NCI-H82 treated with DMSO at 0.1 percent for 48 hours (cell line): ENCODE measurements at regions not wholly inside any gene's neighbourhood (a gene's known extent, or its start where the extent isn't known, plus 50 kb on each side); places are given as distances from the start of the nearest gene placed in this dataset.
A peak's percentile ranks its signal among the peaks of the same experiment; 100 is the strongest.
"Not testable (repeated sequence)": the region's sequence is repeated elsewhere in the genome, so short reads cannot be mapped to it uniquely, and the experiment has no call there.

ENCODE experiments used
- DNase-seq: peaks from one replicate; lab custom pipeline; 2025; ENCODE audit not compliant: unreplicated experiment; lab: John Stamatoyannopoulos, UW

- peak; percentile 19 for DNase-seq
Observed at GRCh38 chr18:2201036-2201600, 370.2 kb downstream of the METTL4 start.

GRCh38 chr18:2204736-2205135 lies 366.6 kb downstream of the METTL4 start:
- DNase-seq, result no peak

DNA sequence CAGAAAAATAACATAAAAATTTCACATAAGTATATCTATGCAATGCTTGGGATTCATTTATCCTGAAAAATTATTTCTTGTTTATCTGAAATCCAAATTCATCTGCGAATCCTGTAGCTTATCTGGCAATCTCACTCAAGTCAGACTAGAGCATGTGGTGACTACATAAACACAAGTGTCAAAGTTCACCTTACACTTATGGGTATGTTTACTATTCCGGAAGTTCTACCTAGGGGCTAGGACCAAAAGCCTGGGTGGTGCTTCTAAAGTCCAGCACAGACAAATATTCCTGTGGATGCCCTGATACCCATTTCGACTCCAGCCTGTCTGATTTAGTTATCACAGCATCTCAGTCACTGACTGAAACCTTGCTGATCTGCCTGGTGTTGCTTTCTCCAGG lies 364.0 kb downstream of the METTL4 start:
- DNase-seq, result no peak

- no peak for DNase-seq
Observed at GRCh38 chr18:2212598-2213205, 358.6 kb downstream of the METTL4 start.

DNA sequence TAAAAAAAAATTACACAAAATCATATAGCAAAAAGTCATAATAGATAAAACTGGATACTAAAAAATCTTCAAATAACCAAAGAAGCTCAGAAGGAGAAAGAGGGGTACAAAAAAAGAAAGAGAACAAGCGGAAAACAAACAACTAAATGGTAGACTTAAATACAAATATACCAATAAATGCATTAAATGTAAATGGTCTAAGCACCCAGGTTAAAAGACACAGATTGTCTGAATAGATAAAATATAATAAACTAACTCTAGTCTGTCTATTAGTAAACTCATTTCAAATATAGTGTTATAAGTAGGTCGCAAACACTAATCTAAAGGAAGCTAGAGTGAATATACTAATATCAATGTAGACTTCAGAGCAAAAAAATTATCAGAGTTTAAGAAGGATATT lies 357.4 kb downstream of the METTL4 start:
- DNase-seq, result no peak

DNA sequence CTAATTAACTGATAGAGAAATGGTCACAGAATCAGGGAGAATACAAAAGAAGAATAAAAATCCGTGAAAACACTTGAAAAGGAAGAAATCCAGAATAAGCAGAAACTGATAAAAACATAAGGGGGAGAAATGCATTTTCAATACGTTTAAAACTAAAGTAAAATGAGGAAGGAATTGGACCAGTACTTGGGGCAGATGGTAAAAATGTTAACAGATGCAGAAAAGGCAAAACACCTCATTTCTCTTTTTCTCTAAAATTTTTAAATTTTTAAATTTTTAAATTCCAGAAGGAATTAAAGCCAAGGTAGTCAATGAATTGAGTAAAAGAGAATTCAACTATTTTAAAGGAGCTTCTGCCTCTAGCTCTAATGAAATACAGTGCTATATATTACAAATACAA lies 353.9 kb downstream of the METTL4 start:
- DNase-seq, result no peak

DNA sequence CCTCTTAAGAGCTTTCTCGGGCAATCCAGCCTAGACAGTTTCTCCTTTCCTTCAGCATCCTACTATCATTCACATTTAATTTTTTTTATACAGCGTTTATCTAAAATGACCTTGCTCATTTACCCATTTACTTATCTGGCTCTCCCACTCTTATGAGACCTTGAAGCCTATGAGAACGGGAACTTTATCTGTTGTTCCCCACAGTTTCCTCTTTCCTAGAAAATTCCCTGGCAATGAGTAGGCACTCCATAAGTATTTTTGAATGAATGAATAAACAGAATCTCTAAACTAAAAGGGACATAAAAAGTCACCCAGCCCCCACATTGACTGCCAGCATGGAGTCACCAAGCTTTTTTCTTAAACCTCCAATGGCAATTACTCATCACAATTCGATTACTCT lies 353.2 kb downstream of the METTL4 start:
- no peak for DNase-seq

GRCh38 chr18:2219706-2220105 lies 351.6 kb downstream of the METTL4 start:
- DNase-seq, result no peak

DNA sequence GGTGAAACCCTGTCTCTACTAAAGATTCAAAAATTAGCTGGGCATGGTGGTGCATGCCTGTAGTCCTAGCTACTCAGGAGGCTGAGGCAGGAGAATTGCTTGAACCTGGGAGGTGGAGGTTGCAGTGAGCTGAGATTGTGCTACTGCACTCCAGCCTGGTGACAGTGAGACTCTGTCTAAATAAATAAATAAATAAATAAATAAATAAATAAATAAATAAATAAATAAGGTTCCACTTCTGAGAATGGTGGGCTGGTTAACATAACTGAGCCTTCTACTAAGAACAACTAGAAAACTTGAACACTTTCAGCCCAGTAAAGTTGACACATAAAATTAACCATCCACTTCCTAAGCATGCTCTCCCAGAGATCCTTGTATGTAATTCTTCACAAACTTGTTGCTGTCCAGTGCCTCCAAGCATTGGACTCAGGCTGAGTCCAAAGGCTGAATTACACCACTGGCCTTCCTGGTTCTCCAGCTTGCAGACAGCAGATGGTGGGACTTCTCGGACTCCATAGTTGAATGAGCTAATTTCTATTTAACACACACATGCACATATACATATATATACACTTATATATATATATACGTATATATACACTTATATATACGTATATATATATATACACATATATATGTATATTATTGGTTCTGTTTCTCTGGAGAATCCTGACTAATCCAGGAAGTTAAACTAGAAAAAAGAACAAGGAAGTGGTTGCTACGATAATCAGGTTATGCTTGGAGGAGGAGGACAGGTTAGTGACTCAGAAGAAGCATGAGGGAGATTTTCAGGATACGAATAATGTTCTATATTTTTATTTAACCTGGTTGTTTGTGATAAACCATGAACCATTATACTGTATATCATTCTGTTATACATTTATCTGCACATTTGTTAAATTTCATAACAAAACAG lies 348.8 kb downstream of the METTL4 start:
- peak; percentile 53 for DNase-seq

DNA sequence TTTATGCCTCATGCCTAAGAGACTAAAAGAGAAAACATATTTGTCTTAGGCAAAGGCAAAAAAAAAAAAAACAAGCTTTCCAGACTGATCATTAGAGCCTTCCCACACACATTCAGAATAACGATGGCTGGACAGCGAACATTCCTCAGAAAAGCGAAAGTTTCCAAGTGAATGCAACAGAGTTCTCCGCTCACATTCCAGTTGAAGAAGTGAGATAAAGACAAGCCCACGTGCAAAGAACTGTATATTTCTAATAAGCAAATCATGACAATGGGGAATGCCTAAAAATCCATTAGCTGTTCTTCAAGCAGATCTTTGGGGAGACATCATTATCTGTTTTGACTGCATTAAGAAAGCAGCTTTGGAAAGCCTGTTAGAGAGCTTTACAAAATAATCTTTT lies 347.9 kb downstream of the METTL4 start:
- DNase-seq, result no peak

DNA sequence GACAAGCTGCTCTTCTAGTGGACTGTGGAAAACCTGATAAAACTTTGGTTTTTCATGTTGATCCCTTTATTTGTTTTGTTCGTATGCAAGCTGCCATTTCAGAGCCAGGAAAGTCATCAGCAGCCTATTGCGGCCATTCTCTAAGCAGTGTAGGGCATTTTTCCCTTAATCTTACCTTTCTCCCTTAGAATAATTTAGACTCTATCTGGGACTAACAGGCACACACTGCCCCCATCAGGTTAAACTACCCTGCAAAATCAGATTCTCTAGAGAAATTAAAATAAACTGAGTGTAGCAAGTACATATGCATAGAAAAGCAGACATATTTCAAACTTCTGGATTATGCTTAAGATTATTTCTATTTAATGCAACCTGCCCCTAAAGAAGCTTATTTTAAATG lies 347.5 kb downstream of the METTL4 start:
- DNase-seq, result peak; percentile 94

DNA sequence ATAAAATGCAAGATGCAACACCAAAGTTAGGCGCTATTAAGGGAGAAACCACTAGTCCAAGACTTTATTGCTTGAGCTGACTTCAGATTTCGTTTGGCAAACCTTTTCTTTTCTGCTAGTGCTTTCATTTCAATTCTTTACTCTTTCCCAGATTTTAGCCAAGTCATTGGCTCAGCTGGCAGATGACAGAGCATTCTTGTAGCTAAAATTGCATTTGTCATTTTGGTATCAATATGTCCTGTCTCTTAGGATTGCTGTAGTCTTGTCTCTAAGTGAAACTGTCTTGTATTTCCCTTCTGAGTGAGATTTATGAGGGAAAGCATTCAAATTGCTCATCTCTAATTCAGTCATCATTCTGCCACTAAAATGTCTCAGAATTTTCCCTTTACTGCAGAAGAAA lies 335.1 kb downstream of the METTL4 start:
- no peak for DNase-seq

DNA sequence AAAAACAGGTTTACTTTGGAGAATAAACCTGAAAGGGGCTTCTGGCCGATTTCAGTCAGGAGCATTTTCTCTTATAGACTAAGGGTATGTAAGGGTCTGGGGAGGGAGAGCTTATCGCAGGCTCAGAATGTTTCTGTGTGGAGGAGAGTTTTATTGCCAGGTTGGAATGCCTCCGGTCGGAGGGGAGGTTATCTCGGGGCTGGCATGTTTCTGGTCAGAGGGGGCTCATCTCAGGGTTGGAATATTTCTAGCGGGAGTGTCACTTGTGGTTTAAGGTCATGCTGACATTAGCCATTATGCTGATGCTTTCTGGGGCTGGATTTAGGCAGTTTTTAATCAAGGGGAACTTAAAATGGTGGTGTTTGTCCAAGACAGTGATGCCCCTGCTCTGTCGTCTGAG lies 333.6 kb downstream of the METTL4 start:
- DNase-seq, result no peak

DNA sequence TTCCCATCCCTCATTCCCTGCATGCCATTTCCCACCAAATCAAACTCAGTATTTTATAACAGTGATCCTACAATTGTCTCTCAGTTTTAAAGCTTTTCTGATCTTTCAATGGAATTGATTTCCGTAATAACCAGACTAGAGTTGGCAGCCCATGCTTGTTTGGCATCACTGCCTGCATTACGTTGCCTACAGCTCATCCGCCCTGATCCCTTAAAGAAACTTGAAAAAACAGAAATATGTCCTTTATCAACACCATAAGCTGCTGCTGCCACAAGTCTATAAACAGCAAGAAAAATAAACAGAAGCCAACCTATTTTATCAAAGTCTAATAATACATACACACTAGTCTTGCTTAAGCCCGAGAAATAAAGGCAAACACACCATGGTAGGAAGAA lies 331.0 kb downstream of the METTL4 start:
- no peak for DNase-seq

DNA sequence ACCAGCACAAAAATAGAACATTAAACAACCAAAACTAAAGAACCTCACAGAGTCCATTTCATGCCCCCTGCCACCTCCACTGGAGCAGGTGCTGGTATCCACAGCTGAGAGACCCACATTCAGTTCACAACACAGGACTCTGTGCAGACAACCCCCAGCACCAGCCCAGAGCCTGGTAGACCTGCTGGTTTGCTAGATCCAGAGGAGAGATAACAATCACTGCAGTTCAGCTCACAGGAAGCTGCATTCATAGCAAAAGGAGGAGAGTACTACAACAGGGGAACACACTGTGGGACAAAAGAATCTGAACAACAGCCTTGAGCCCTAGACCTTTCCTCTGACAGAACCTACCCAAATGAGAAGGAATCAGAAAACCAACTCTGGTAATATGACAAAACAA lies 326.7 kb downstream of the METTL4 start:
- DNase-seq, result no peak

- not testable (repeated sequence) for DNase-seq
Observed at GRCh38 chr18:2247101-2247500, 324.2 kb downstream of the METTL4 start.

DNA sequence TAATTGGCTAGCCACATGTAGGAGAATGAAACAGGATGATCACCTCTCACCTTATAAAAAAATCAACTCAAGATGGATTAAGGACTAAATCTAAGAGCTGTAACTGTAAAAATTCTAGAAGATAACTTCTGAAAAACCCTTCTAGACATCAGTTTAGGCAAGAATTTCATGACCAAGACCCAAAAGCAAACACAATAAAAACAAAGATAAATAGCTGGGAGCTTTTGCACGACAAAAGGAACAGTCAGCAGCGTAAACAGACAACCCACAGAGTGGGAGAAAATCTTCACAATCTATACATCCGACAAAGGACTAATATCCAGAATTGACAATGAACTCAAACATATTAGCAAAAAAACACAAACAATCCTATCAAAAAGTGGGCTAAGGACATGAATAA lies 316.3 kb downstream of the METTL4 start:
- DNase-seq, result no peak

GRCh38 chr18:2256577-2256976 lies 314.7 kb downstream of the METTL4 start:
- DNase-seq, result no peak

GRCh38 chr18:2258954-2259353 lies 312.4 kb downstream of the METTL4 start:
- DNase-seq, result no peak

DNA sequence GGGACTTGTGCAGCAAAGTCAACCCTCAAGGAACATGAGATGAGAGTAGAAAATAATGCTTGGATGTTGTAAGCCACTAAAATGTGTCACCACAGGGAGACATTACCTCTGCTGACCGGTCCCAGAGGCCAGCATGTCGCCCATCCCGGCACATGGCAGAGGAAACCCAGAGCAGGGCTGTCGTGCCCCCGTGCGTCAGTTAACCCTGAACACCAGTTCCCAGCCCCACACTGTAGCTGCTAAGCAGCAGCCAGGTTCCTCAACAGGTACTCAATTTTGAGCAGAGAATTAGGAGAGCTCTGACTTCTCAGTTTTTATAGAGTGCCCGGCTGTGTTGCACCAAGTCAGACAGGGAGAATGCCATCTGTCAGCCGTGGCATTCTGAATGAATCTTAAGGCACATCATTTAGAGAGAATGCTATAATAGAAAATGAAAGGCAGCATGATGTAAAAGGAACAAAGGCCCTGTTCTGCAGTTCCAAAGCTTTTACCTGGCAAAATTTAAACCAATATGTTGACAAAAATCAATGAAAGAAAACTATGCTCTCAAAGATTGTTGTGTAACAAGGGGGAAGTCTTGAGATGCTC lies 307.9 kb downstream of the METTL4 start:
- no peak for DNase-seq

GRCh38 chr18:2274613-2275012 lies 296.7 kb downstream of the METTL4 start:
- DNase-seq, result no peak

GRCh38 chr18:2281086-2281485 lies 290.2 kb downstream of the METTL4 start:
- DNase-seq, result peak; percentile 91
